ENCODE measurements at regions not wholly inside any gene's neighbourhood (a gene's known extent, or its start where the extent isn't known, plus 50 kb on each side); places are given as distances from the start of the nearest gene placed in this dataset.

- H3K4me3 ChIP-seq (ENCODE audit: insufficient read depth, low read depth, low read length) = no peak overlapping the region
- no peak overlapping the region for H2AFZ ChIP-seq (ENCODE audit: low read depth, low read length)
- H3K79me2 ChIP-seq (ENCODE audit: insufficient read depth, low read length) = no peaks in the 10 kb centered on the region
- no peak overlapping the region for H3K9ac ChIP-seq (ENCODE audit: low read length)
- Mint-ChIP-seq H3K4me1 (ENCODE audit: low read depth, unreplicated experiment) (peaks cover 20% of the 10 kb centered on the region), H3K9me3 (ENCODE audit: unreplicated experiment) (no peaks in the 10 kb centered on the region), H3K36me3 (ENCODE audit: low read depth, unreplicated experiment) (no peaks in the 10 kb centered on the region), H3K27me3 (ENCODE audit: low read depth, unreplicated experiment) (no peaks in the 10 kb centered on the region), H3K27ac (ENCODE audit: unreplicated experiment) (no peak overlapping the region), H3K4me3 (ENCODE audit: unreplicated experiment) (no peak overlapping the region)
- no peaks in the 10 kb centered on the region for H3K36me3 ChIP-seq (ENCODE audit: insufficient read depth, low read length)
- peaks cover 24% of the 10 kb centered on the region for H3K4me1 ChIP-seq (ENCODE audit: insufficient read depth, low read length)
- no peak for TF ChIP-seq CTCF (IDR thresholded peaks at IDR 0.05; ENCODE audit: insufficient read depth, low read depth, low read length)
- no peak for TF ChIP-seq EZH2 (IDR thresholded peaks at IDR 0.05; ENCODE audit: insufficient read depth, low read length)
- no peaks in the 10 kb centered on the region for H3K9me3 ChIP-seq (ENCODE audit: insufficient read depth, low read depth, low read length)
- no peaks in the 10 kb centered on the region for H3K27me3 ChIP-seq (ENCODE audit: insufficient read depth, low read length)
- no peaks in the 10 kb centered on the region for H4K20me1 ChIP-seq (ENCODE audit: insufficient read depth, low read length)
- H3K27ac ChIP-seq (ENCODE audit: low read depth, low read length) = no peak overlapping the region
- FAIRE-seq (no peak), DNase-seq (ENCODE audit: low read depth) (no peak)
- no peak overlapping the region for H3K4me2 ChIP-seq (ENCODE audit: low read length)
These were observed 182.8 kb downstream of the HS3ST3A1 start for GRCh38 chr17:13418891-13419290.

- TF ChIP-seq CTCF (IDR thresholded peaks at IDR 0.05; ENCODE audit: insufficient read depth, low read depth, low read length) (no peak), EZH2 (IDR thresholded peaks at IDR 0.05; ENCODE audit: insufficient read depth, low read length) (no peak)
- Mint-ChIP-seq H3K4me1 (ENCODE audit: low read depth, unreplicated experiment) (peaks cover 20% of the 10 kb centered on the region), H3K36me3 (ENCODE audit: low read depth, unreplicated experiment) (no peaks in the 10 kb centered on the region), H3K27me3 (ENCODE audit: low read depth, unreplicated experiment) (no peaks in the 10 kb centered on the region), H3K4me3 (ENCODE audit: unreplicated experiment) (no peak overlapping the region), H3K27ac (ENCODE audit: unreplicated experiment) (no peak overlapping the region), H3K9me3 (ENCODE audit: unreplicated experiment) (no peaks in the 10 kb centered on the region)
- no peaks in the 10 kb centered on the region for H4K20me1 ChIP-seq (ENCODE audit: insufficient read depth, low read length)
- no peaks in the 10 kb centered on the region for H3K79me2 ChIP-seq (ENCODE audit: insufficient read depth, low read length)
- H3K27me3 ChIP-seq (ENCODE audit: insufficient read depth, low read length) = no peaks in the 10 kb centered on the region
- DNase-seq (ENCODE audit: low read depth) (no peak), FAIRE-seq (no peak)
- H3K9ac ChIP-seq (ENCODE audit: low read length) = no peak overlapping the region
- H3K27ac ChIP-seq (ENCODE audit: low read depth, low read length) = no peak overlapping the region
- H3K4me3 ChIP-seq (ENCODE audit: insufficient read depth, low read depth, low read length) = no peak overlapping the region
- H3K36me3 ChIP-seq (ENCODE audit: insufficient read depth, low read length) = no peaks in the 10 kb centered on the region
- no peak overlapping the region for H3K4me2 ChIP-seq (ENCODE audit: low read length)
- no peak overlapping the region for H2AFZ ChIP-seq (ENCODE audit: low read depth, low read length)
- H3K9me3 ChIP-seq (ENCODE audit: insufficient read depth, low read depth, low read length) = no peaks in the 10 kb centered on the region
- H3K4me1 ChIP-seq (ENCODE audit: insufficient read depth, low read length) = peaks cover 31% of the 10 kb centered on the region
These were observed 184.3 kb downstream of the HS3ST3A1 start for GRCh38 chr17:13417381-13417950.

- no peaks in the 10 kb centered on the region for H3K36me3 Mint-ChIP-seq (ENCODE audit: low read depth, unreplicated experiment)
- Histone ChIP-seq H3K36me3 (ENCODE audit: insufficient read depth, low read length) (no peaks in the 10 kb centered on the region), H2AFZ (ENCODE audit: low read depth, low read length) (no peak overlapping the region), H3K9ac (ENCODE audit: low read length) (peak overlapping the region; percentile 20), H3K27ac (ENCODE audit: low read depth, low read length) (no peak overlapping the region), H3K9me3 (ENCODE audit: insufficient read depth, low read depth, low read length) (no peaks in the 10 kb centered on the region), H3K4me1 (ENCODE audit: insufficient read depth, low read length) (peaks cover 31% of the 10 kb centered on the region), H3K4me2 (ENCODE audit: low read length) (peak overlapping the region; percentile 76), H3K27me3 (ENCODE audit: insufficient read depth, low read length) (no peaks in the 10 kb centered on the region), H3K79me2 (ENCODE audit: insufficient read depth, low read length) (no peaks in the 10 kb centered on the region), H3K4me3 (ENCODE audit: insufficient read depth, low read depth, low read length) (peak overlapping the region; percentile 2), H4K20me1 (ENCODE audit: insufficient read depth, low read length) (no peaks in the 10 kb centered on the region)
- H3K9me3 Mint-ChIP-seq (ENCODE audit: unreplicated experiment) = no peaks in the 10 kb centered on the region
- H3K4me1 Mint-ChIP-seq (ENCODE audit: low read depth, unreplicated experiment) = peaks cover 20% of the 10 kb centered on the region
- TF ChIP-seq CTCF (IDR thresholded peaks at IDR 0.05; ENCODE audit: insufficient read depth, low read depth, low read length) (no peak), EZH2 (IDR thresholded peaks at IDR 0.05; ENCODE audit: insufficient read depth, low read length) (no peak)
- H3K27ac Mint-ChIP-seq (ENCODE audit: unreplicated experiment) = no peak overlapping the region
- DNase-seq (ENCODE audit: low read depth) (no peak), FAIRE-seq (no peak)
- H3K27me3 Mint-ChIP-seq (ENCODE audit: low read depth, unreplicated experiment) = no peaks in the 10 kb centered on the region
- H3K4me3 Mint-ChIP-seq (ENCODE audit: unreplicated experiment) = no peak overlapping the region
These were observed 184.9 kb downstream of the HS3ST3A1 start for GRCh38 chr17:13416748-13417363.

Measured in astrocyte (in vitro differentiated cells and primary cell).